Ascending aorta (tissue), 2 donors: ENCODE measurements at regions not wholly inside any gene's neighbourhood (a gene's known extent, or its start where the extent isn't known, plus 50 kb on each side); places are given as distances from the start of the nearest gene placed in this dataset.

Experiments used
- DNase-seq, 2 donors: peaks; one replicate each; pipeline ENCODE4 v3.0.0-alpha.2; 2019; ENCODE audit warnings: low spot score in 2 of 2
- H3K27ac ChIP-seq, 2 donors: fragments of 200-600 bp; sonication (generic); one replicate each; pipeline ENCODE4 v1.5.1; 2016 to 2017; ENCODE audit warnings: mild to moderate bottlenecking in 1 of 2
- H3K27me3 ChIP-seq: fragments of 200-600 bp; sonication (generic); one replicate; pipeline ENCODE4 v1.5.1; 2017
- H3K36me3 ChIP-seq, 2 donors: fragments of 200-600 bp; sonication (generic); one replicate each; pipeline ENCODE4 v1.5.1; 2016
- H3K4me1 ChIP-seq, 2 donors: fragments of 200-600 bp; sonication (generic); one replicate each; pipeline ENCODE4 v1.5.1; 2016 to 2017; ENCODE audit warnings: mild to moderate bottlenecking in 1 of 2
- H3K4me3 ChIP-seq, 2 donors: fragments of 200-600 bp; sonication (generic); one replicate each; pipeline ENCODE4 v1.5.1; 2016 to 2017; ENCODE audit warnings: mild to moderate bottlenecking in 1 of 2
- H3K9me3 ChIP-seq, 2 donors: fragments of 200-600 bp; sonication (generic); one replicate each; pipeline ENCODE4 v1.5.1; 2016
- CTCF ChIP-seq, 3 experiments: fragments of 200-600 bp in 2 of 3; fragments of 450-650 bp in 1 of 3; sonication (generic) in 2 of 3; IDR thresholded peaks; one replicate each; pipeline ENCODE4 v1.5.1; 2016 to 2019; ENCODE audit warnings: antibody characterized with exemption in 3 of 3, mild to moderate bottlenecking in 1 of 3, moderate library complexity in 1 of 3
- intact Hi-C: fragments of 100-400 bp; cut with DNase I; formaldehyde crosslinking; loops from one replicate; pipeline ENCODE4 v1.15.1; 2023

- Histone ChIP-seq H3K27me3 (no peaks in the 10 kb centered on the region), H3K4me3 (no peak overlapping the region), H3K4me1 (no peaks in the 10 kb centered on the region), H3K36me3 (no peaks in the 10 kb centered on the region), H3K27ac (no peak overlapping the region), H3K9me3 (no peaks in the 10 kb centered on the region)
- DNase-seq, result no peak
- intact Hi-C loops, result loop anchor here (10.0 kb wide), 1 partner anchor 130 kb away; no protein-coding TSS in a partner anchor
- TF ChIP-seq CTCF (IDR thresholded peaks at IDR 0.05), result no peak
These were observed 85.9 kb downstream of the TNFSF18 start for GRCh38 chr1:172964864-172965263.

- Histone ChIP-seq H3K4me1 (no peaks in the 10 kb centered on the region), H3K9me3 (no peaks in the 10 kb centered on the region), H3K36me3 (no peaks in the 10 kb centered on the region), H3K4me3 (no peak overlapping the region), H3K27me3 (no peaks in the 10 kb centered on the region), H3K27ac (no peak overlapping the region)
- no peak for TF ChIP-seq CTCF (IDR thresholded peaks at IDR 0.05)
- no peak for DNase-seq
- intact Hi-C loops, result loop anchor here (10.0 kb wide), 1 partner anchor 132 kb away; no protein-coding TSS in a partner anchor
These were observed 83.7 kb downstream of the TNFSF18 start for GRCh38 chr1:172966844-172967540.

- Histone ChIP-seq H3K27ac (no peak overlapping the region), H3K4me1 (peaks cover 0 to 2% of the 10 kb centered on the region in 2 donors), H3K4me3 (no peak overlapping the region), H3K36me3 (no peaks in the 10 kb centered on the region), H3K9me3 (no peaks in the 10 kb centered on the region), H3K27me3 (no peaks in the 10 kb centered on the region)
- no peak for TF ChIP-seq CTCF (IDR thresholded peaks at IDR 0.05)
- intact Hi-C loops, result loop anchor here (10.0 kb wide), 1 partner anchor 133 kb away; no protein-coding TSS in a partner anchor
- DNase-seq, result no peak
These were observed 82.8 kb downstream of the TNFSF18 start for GRCh38 chr1:172967936-172968335.

GRCh38 chr1:172969611-172970010 lies 81.1 kb downstream of the TNFSF18 start:
- TF ChIP-seq CTCF (IDR thresholded peaks at IDR 0.05), result no peak
- Histone ChIP-seq H3K27me3 (no peaks in the 10 kb centered on the region), H3K27ac (no peak overlapping the region), H3K9me3 (no peaks in the 10 kb centered on the region), H3K4me1 (peaks cover 0 to 7% of the 10 kb centered on the region in 2 donors), H3K4me3 (no peak overlapping the region), H3K36me3 (no peaks in the 10 kb centered on the region)
- intact Hi-C loops, result loop anchor here (10.0 kb wide), 2 partner anchors 135 to 225 kb away; no protein-coding TSS in a partner anchor
- no peak for DNase-seq

- Histone ChIP-seq H3K4me3 (no peak overlapping the region), H3K9me3 (no peaks in the 10 kb centered on the region), H3K36me3 (no peaks in the 10 kb centered on the region), H3K27ac (no peak overlapping the region), H3K4me1 (peaks cover 0 to 7% of the 10 kb centered on the region in 2 donors), H3K27me3 (no peaks in the 10 kb centered on the region)
- intact Hi-C loops, result loop anchor here (10.0 kb wide), 1 partner anchor 225 kb away; no protein-coding TSS in a partner anchor
- no peak for DNase-seq
- no peak for TF ChIP-seq CTCF (IDR thresholded peaks at IDR 0.05)
These were observed 80.6 kb downstream of the TNFSF18 start for GRCh38 chr1:172970186-172970585.
